Nephron (organoid): ENCODE measurements at regions not wholly inside any gene's neighbourhood (a gene's known extent, or its start where the extent isn't known, plus 50 kb on each side); places are given as distances from the start of the nearest gene placed in this dataset.

ENCODE experiments used
- H3K27ac Mint-ChIP-seq, 3 experiments: 2 replicates each; pipeline ENCODE4 v1.8.0; 2020; ENCODE audit warnings: mixed read lengths in 3 of 3, mild to moderate bottlenecking in 2 of 3, moderate library complexity in 1 of 3
- H3K27me3 Mint-ChIP-seq: 2 replicates; pipeline ENCODE4 v1.8.0; 2021; ENCODE audit warnings: low read depth, mild to moderate bottlenecking, moderate library complexity, mixed read lengths
- H3K36me3 Mint-ChIP-seq: 2 replicates; pipeline ENCODE4 v1.8.0; 2020; ENCODE audit warnings: low read depth, mixed read lengths
- H3K4me1 Mint-ChIP-seq: 2 replicates; pipeline ENCODE4 v1.8.0; 2020; ENCODE audit warnings: mixed read lengths
- H3K4me3 Mint-ChIP-seq, 3 experiments: 2 replicates each; pipeline ENCODE4 v1.8.0; 2020; ENCODE audit warnings: mild to moderate bottlenecking in 3 of 3, mixed read lengths in 3 of 3, moderate library complexity in 2 of 3
- H3K9me3 Mint-ChIP-seq: 2 replicates; pipeline ENCODE4 v1.8.0; 2020; ENCODE audit warnings: mixed read lengths
- TF ChIP-seq, protein P1 (sequence below), 3 experiments: fragments of 200-600 bp; sonication (generic); IDR thresholded peaks; one replicate each; pipeline ENCODE4 v1.5.0; 2021; ENCODE audit warnings: antibody characterized with exemption in 3 of 3; ENCODE audit not compliant: unreplicated experiment in 3 of 3

- no peaks in the 10 kb centered on the region for H3K27me3 Mint-ChIP-seq
- TF ChIP-seq, protein P1, sequence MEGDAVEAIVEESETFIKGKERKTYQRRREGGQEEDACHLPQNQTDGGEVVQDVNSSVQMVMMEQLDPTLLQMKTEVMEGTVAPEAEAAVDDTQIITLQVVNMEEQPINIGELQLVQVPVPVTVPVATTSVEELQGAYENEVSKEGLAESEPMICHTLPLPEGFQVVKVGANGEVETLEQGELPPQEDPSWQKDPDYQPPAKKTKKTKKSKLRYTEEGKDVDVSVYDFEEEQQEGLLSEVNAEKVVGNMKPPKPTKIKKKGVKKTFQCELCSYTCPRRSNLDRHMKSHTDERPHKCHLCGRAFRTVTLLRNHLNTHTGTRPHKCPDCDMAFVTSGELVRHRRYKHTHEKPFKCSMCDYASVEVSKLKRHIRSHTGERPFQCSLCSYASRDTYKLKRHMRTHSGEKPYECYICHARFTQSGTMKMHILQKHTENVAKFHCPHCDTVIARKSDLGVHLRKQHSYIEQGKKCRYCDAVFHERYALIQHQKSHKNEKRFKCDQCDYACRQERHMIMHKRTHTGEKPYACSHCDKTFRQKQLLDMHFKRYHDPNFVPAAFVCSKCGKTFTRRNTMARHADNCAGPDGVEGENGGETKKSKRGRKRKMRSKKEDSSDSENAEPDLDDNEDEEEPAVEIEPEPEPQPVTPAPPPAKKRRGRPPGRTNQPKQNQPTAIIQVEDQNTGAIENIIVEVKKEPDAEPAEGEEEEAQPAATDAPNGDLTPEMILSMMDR (IDR thresholded peaks at IDR 0.05; ENCODE audit: unreplicated experiment in 3 of 3), result no peak
Measured at GRCh38 chr13:63311587-63311986, 1895.9 kb upstream of the PCDH20 start.

GRCh38 chr13:63308549-63309165 lies 1893.0 kb upstream of the PCDH20 start:
- TF ChIP-seq, protein P1 (IDR thresholded peaks at IDR 0.05; ENCODE audit: unreplicated experiment in 3 of 3), result no peak
- no peak overlapping the region for H3K27ac Mint-ChIP-seq
- H3K4me3 Mint-ChIP-seq, result no peak overlapping the region
- no peaks in the 10 kb centered on the region for H3K36me3 Mint-ChIP-seq
- no peaks in the 10 kb centered on the region for H3K27me3 Mint-ChIP-seq
- H3K4me1 Mint-ChIP-seq, result no peaks in the 10 kb centered on the region
- H3K9me3 Mint-ChIP-seq, result peaks cover 7% of the 10 kb centered on the region

More at GRCh38 chr13:63311587-63311986, 1895.9 kb upstream of the PCDH20 start:
- no peaks in the 10 kb centered on the region for H3K4me1 Mint-ChIP-seq
- no peak overlapping the region for H3K27ac Mint-ChIP-seq
- H3K9me3 Mint-ChIP-seq, result peaks cover 2% of the 10 kb centered on the region
- H3K36me3 Mint-ChIP-seq, result no peaks in the 10 kb centered on the region
- no peak overlapping the region for H3K4me3 Mint-ChIP-seq

DNA sequence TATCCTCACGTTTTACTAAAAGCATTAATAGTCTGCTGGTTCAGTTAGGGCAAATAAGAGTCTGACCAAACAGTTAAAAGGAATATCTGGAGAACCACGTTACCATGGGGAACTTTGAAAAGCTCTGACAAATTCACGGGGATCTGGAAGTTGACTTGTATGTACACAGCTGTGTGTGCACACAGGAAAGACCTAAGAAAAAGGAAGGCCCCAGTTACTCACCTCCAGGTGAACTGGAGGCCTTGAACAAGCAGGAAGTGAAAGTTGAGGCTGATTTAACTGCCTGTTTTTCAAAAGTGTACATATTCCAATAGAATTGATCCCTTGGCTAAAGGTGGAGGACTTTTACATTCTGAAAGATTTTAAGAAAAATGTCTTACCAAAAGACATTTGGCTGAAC lies 1891.6 kb upstream of the PCDH20 start:
- H3K4me1 Mint-ChIP-seq, result no peaks in the 10 kb centered on the region
- H3K9me3 Mint-ChIP-seq, result peaks cover 7% of the 10 kb centered on the region
- no peaks in the 10 kb centered on the region for H3K36me3 Mint-ChIP-seq
- H3K27ac Mint-ChIP-seq, result no peak overlapping the region
- H3K4me3 Mint-ChIP-seq, result no peak overlapping the region
- H3K27me3 Mint-ChIP-seq, result no peaks in the 10 kb centered on the region
- TF ChIP-seq, protein P1 (IDR thresholded peaks at IDR 0.05; ENCODE audit: unreplicated experiment in 3 of 3), result no peak

GRCh38 chr13:63305641-63306133 lies 1890.0 kb upstream of the PCDH20 start:
- Mint-ChIP-seq H3K4me1 (no peaks in the 10 kb centered on the region), H3K36me3 (no peaks in the 10 kb centered on the region), H3K27me3 (no peaks in the 10 kb centered on the region), H3K9me3 (peaks cover 7% of the 10 kb centered on the region), H3K4me3 (no peak overlapping the region), H3K27ac (no peak overlapping the region)
- TF ChIP-seq, protein P1 (IDR thresholded peaks at IDR 0.05; ENCODE audit: unreplicated experiment in 3 of 3), result no peak

DNA sequence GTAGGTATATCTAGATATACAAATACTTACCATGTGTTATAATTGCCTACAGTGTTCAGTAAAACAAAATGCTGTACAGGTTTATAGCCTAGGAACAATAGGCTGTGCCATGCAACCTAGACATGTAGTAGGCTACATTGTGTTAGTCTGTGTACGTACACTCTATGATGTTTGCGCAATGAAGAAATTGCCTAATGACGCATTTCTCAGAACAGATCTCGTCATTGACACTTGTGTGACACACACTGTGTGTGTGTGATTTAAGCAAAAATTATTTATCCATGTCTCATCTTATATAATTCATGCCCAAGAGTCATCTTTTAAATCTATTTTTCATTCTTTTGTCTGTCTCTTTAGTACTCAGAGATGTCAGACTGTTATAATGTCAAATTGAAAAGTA lies 1888.8 kb upstream of the PCDH20 start:
- Mint-ChIP-seq H3K27ac (no peak overlapping the region), H3K4me3 (no peak overlapping the region), H3K27me3 (no peaks in the 10 kb centered on the region), H3K9me3 (peaks cover 7% of the 10 kb centered on the region), H3K4me1 (no peaks in the 10 kb centered on the region), H3K36me3 (no peaks in the 10 kb centered on the region)
- TF ChIP-seq, protein P1 (IDR thresholded peaks at IDR 0.05; ENCODE audit: unreplicated experiment in 3 of 3), result no peak

GRCh38 chr13:63299866-63300394 lies 1884.3 kb upstream of the PCDH20 start:
- Mint-ChIP-seq H3K36me3 (no peaks in the 10 kb centered on the region), H3K27me3 (no peaks in the 10 kb centered on the region), H3K27ac (no peak overlapping the region), H3K4me3 (no peak overlapping the region), H3K9me3 (no peaks in the 10 kb centered on the region), H3K4me1 (no peaks in the 10 kb centered on the region)
- TF ChIP-seq, protein P1 (IDR thresholded peaks at IDR 0.05; ENCODE audit: unreplicated experiment in 3 of 3), result no peak
